K562 (cell line): ENCODE measurements at regions not wholly inside any gene's neighbourhood (a gene's known extent, or its start where the extent isn't known, plus 50 kb on each side); places are given as distances from the start of the nearest gene placed in this dataset.

Experiments used
- ATAC-seq: fragments of 200-7000 bp; cut with Tn5 transposase; 3 replicates; pipeline ENCODE4 v1.9.1; 2020; ENCODE audit warnings: moderate library complexity
- BruUV-seq: library from RNA; stranded (reverse); fragments of 400-500 nt; replicated peaks from 2 replicates; lab custom pipeline; 2021; lab: Mats Ljungman, UMichigan
- CTCF ChIA-PET: fragments of 300-600 bp; formaldehyde crosslinking; extraction: SDS; loops from one replicate; lab custom pipeline; 2021; ENCODE audit warnings: low intra/inter-chr PET ratio; lab: Yijun Ruan, JAX
- POLR2A ChIA-PET: fragments of 300-600, 350-650 bp; sonication (Branson Sonifier 250); formaldehyde crosslinking; extraction: SDS; loops from one replicate; lab custom pipeline; 2021; ENCODE audit warnings: antibody characterized with exemption, inconsistent platforms; lab: Yijun Ruan, JAX
- DNase-seq, 4 experiments: peaks; one replicate each; pipeline versions ENCODE4 v3.0.0 to v3.0.0-alpha.2; 2011 to 2018; ENCODE audit warnings: low spot score in 3 of 4, mixed read lengths in 3 of 4; ENCODE audit errors: extremely low read depth in 1 of 4
- FAIRE-seq: peaks from 2 replicates; lab custom pipeline; 2011; peaks lifted over from hg19 to GRCh38; lab: Jason Lieb, UNC
- H2AFZ ChIP-seq: 2 replicates; pipeline ENCODE4 v1.6.0; 2011; ENCODE audit warnings: low read depth, low read length, control low read depth, inconsistent platforms
- H3K27ac ChIP-seq: fragments of 200-600 bp; 3 replicates; pipeline ENCODE4 v1.8.0; 2011; ENCODE audit warnings: low read depth, mild to moderate bottlenecking, control low read depth, inconsistent platforms, low read length, moderate library complexity, mixed read lengths; ENCODE audit errors: extremely low read depth
- H3K27me3 ChIP-seq, 2 experiments: fragments of 300-600 bp in 1 of 2; 2 replicates in 1 of 2; 3 replicates in 1 of 2; pipeline versions ENCODE4 v1.6.0 to v1.8.0; 2011; ENCODE audit warnings: inconsistent platforms in 2 of 2, low read length in 2 of 2, mild to moderate bottlenecking in 1 of 2, mixed read lengths in 1 of 2, moderate library complexity in 1 of 2; ENCODE audit not compliant: control insufficient read depth in 2 of 2, insufficient read depth in 2 of 2
- H3K36me3 ChIP-seq: fragments of 300-600 bp; 3 replicates; pipeline ENCODE4 v1.8.0; 2011; ENCODE audit warnings: mild to moderate bottlenecking, low read length, inconsistent platforms; ENCODE audit not compliant: control insufficient read depth, insufficient read depth
- H3K4me1 ChIP-seq, 2 experiments: fragments of 200-600 bp in 1 of 2; replicated peaks in 1 of 2; 2 replicates in 1 of 2; 3 replicates in 1 of 2; pipeline versions ENCODE4 v1.5.1 to v1.8.0; 2011; ENCODE audit warnings: inconsistent platforms in 2 of 2, low read length in 2 of 2, mild to moderate bottlenecking in 1 of 2, mixed read lengths in 1 of 2, moderate library complexity in 1 of 2; ENCODE audit not compliant: control insufficient read depth in 2 of 2, insufficient read depth in 2 of 2
- H3K4me2 ChIP-seq: 2 replicates; pipeline ENCODE4 v1.6.1; 2011; ENCODE audit warnings: low read length, control low read depth, inconsistent platforms, mixed read lengths; ENCODE audit not compliant: insufficient read depth
- H3K4me3 ChIP-seq: fragments of 200-600 bp; sonication (generic), shearing (Covaris generic); 2 replicates; pipeline ENCODE4 v1.5.1; 2016; ENCODE audit warnings: control low read depth, inconsistent platforms
- H3K79me2 ChIP-seq: fragments of 200-600 bp; 3 replicates; pipeline ENCODE4 v1.8.0; 2011; ENCODE audit warnings: low read length, inconsistent platforms; ENCODE audit not compliant: control insufficient read depth, insufficient read depth
- H3K9ac ChIP-seq, 2 experiments: 2 replicates each; pipeline versions ENCODE4 v1.6.0 to v1.6.1; 2011; ENCODE audit warnings: low read depth in 2 of 2, low read length in 2 of 2, control low read depth in 1 of 2, inconsistent platforms in 1 of 2, mild to moderate bottlenecking in 1 of 2, mixed read lengths in 1 of 2; ENCODE audit not compliant: insufficient read depth in 1 of 2
- H3K9me1 ChIP-seq: one replicate; pipeline ENCODE4 v1.6.0; 2011; ENCODE audit warnings: inconsistent platforms, mild to moderate bottlenecking, low read length, moderate library complexity; ENCODE audit not compliant: control insufficient read depth, insufficient read depth
- H3K9me3 ChIP-seq: replicated peaks from 2 replicates; pipeline ENCODE4 v1.5.1; 2011; ENCODE audit warnings: low read depth, low read length, inconsistent platforms; ENCODE audit not compliant: control insufficient read depth, insufficient read depth
- H4K20me1 ChIP-seq: replicated peaks from 2 replicates; pipeline ENCODE4 v1.6.1; 2011; ENCODE audit warnings: low read length, inconsistent platforms, mixed read lengths; ENCODE audit not compliant: control insufficient read depth, insufficient read depth
- ARID2 ChIP-seq: fragments of 450-650 bp; IDR thresholded peaks from 2 replicates; pipeline ENCODE4 v1.6.1; 2017; ENCODE audit warnings: antibody characterized with exemption, mild to moderate bottlenecking
- NCOA1 ChIP-seq: fragments of 450-650 bp; IDR thresholded peaks from 2 replicates; pipeline ENCODE4 v1.6.1; 2016; ENCODE audit warnings: low read depth
- NEUROD1 ChIP-seq: fragments of 150-350 bp; IDR thresholded peaks from 2 replicates; pipeline ENCODE4 v1.6.1; 2014; ENCODE audit warnings: borderline replicate concordance, low read length, low read depth; ENCODE audit not compliant: partially characterized antibody
- RBM17 ChIP-seq: fragments of 200-400 bp; formaldehyde crosslinking; IDR thresholded peaks from 2 replicates; pipeline ENCODE4 v1.6.1; 2017; ENCODE audit warnings: low read depth, mild to moderate bottlenecking, low read length, borderline replicate concordance
- RCOR1 ChIP-seq, 2 experiments: IDR thresholded peaks; 2 replicates each; pipeline ENCODE4 v1.6.1; 2012; ENCODE audit warnings: low read depth in 2 of 2, low read length in 2 of 2, borderline replicate concordance in 1 of 2, improper control_type of control experiment in 1 of 2
- SMAD1 ChIP-seq: fragments of 150-350 bp; IDR thresholded peaks from 2 replicates; pipeline ENCODE4 v1.6.1; 2014; ENCODE audit warnings: low read length, low read depth; ENCODE audit not compliant: partially characterized antibody
- TBL1XR1 ChIP-seq, 2 experiments: IDR thresholded peaks; 2 replicates each; pipeline ENCODE4 v1.6.1; 2012; ENCODE audit warnings: improper control_type of control experiment in 2 of 2, low read length in 2 of 2, mild to moderate bottlenecking in 1 of 2
- ZNF778 ChIP-seq: fragments of 450-650 bp; formaldehyde crosslinking; IDR thresholded peaks from 2 replicates; pipeline ENCODE4 v1.4.0; 2020; ENCODE audit warnings: mild to moderate bottlenecking, moderate library complexity
- ZNF830 ChIP-seq: fragments of 250-450 bp; sonication (Bioruptor Pico); IDR thresholded peaks from 2 replicates; pipeline ENCODE4 v1.5.0; 2021; ENCODE audit warnings: mild to moderate bottlenecking
- WGBS: fragments of 100-300 bp; shearing (Covaris generic); methylation state at CpG from one replicate; pipeline ENCODE4 v1.1.6; 2016; ENCODE audit warnings: low coverage, mixed read lengths; ENCODE audit not compliant: insufficient coverage; ENCODE audit errors: missing lambda C conversion rate; 5-methylcytosine and 5-hydroxymethylcytosine counted together
- in situ Hi-C: fragments of 300-500 bp; cut with MboI; formaldehyde crosslinking; loops from 4 replicates; pipeline ENCODE4 v1.15.0; 2018; ENCODE audit warnings: inconsistent platforms, mixed read lengths
- intact Hi-C: fragments of 100-400 bp; cut with micrococcal nuclease; formaldehyde crosslinking; loops from 2 replicates; pipeline ENCODE4 v1.14.2; 2022
- TF ChIP-seq, protein P1 (sequence below): sonication (generic); IDR thresholded peaks from 2 replicates; pipeline ENCODE4 v1.6.1; 2016

DNA sequence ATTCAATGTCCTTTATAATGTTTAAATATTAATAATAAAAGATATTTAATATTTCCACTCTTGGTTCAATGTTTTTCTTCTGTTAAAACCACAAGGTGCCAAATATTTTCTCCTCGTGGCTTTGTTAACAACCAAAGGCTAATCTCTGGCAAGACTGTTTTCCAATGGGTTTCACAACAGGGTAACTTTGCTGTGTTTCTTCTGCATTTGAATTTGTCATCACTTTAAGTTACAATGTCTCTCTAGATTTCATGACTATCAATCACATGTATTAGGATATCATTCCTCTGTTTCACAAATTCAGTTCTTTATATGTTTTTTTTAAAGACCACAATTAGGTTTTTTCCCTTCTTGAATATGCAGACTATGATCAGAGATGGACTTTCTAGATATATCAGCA lies 469.8 kb upstream of the ACVR2A start:
- Histone ChIP-seq H3K4me2 (no peak overlapping the region), H2AFZ (no peak overlapping the region), H3K4me3 (no peak overlapping the region), H3K9ac (no peak overlapping the region), H3K9me1 (no peaks in the 10 kb centered on the region), H3K9me3 (no peaks in the 10 kb centered on the region), H3K27ac (no peak overlapping the region), H3K4me1 (no peaks in the 10 kb centered on the region), H3K79me2 (no peaks in the 10 kb centered on the region), H4K20me1 (no peaks in the 10 kb centered on the region), H3K36me3 (no peaks in the 10 kb centered on the region), H3K27me3 (no peaks in the 10 kb centered on the region)
- intact Hi-C loops (no loop called here), in situ Hi-C loops (no loop called here)
- BruUV-seq: no TSS peak
- FAIRE-seq (no peak), ATAC-seq (no peak), DNase-seq (no peak)
- ChIA-PET POLR2A (no interaction called here), CTCF (no interaction called here)
- WGBS: 0% methylated on average over 1 of the region's 1 CpG
- TF ChIP-seq NEUROD1 (no peak), ZNF778 (CRISPR knock-in tag) (no peak), NCOA1 (no peak), TBL1XR1 (IDR thresholded peaks at IDR 0.05; ENCODE audit: low read length in 2 of 2) (no peak), RCOR1 (IDR thresholded peaks at IDR 0.05; ENCODE audit: borderline replicate concordance in 1 of 2, low read depth in 2 of 2, low read length in 2 of 2) (no peak), SMAD1 (no peak), ARID2 (no peak), ZNF830 (CRISPR knock-in tag) (no peak), RBM17 (no peak)
- TF ChIP-seq, protein P1, sequence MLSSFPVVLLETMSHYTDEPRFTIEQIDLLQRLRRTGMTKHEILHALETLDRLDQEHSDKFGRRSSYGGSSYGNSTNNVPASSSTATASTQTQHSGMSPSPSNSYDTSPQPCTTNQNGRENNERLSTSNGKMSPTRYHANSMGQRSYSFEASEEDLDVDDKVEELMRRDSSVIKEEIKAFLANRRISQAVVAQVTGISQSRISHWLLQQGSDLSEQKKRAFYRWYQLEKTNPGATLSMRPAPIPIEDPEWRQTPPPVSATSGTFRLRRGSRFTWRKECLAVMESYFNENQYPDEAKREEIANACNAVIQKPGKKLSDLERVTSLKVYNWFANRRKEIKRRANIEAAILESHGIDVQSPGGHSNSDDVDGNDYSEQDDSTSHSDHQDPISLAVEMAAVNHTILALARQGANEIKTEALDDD: no peak
